Gastroesophageal sphincter (tissue), 3 donors: ENCODE measurements at regions not wholly inside any gene's neighbourhood (a gene's known extent, or its start where the extent isn't known, plus 50 kb on each side); places are given as distances from the start of the nearest gene placed in this dataset.

Experiments used
- POLR2A ChIP-seq, 2 donors: fragments of 450-650 bp; IDR thresholded peaks; one replicate each; pipeline ENCODE4 v1.6.1; 2017; ENCODE audit warnings: antibody characterized with exemption in 2 of 2, mild to moderate bottlenecking in 2 of 2, moderate library complexity in 1 of 2
- TF ChIP-seq, protein P1 (sequence below), 4 experiments: fragments of 200-600 bp in 2 of 4; fragments of 450-650 bp in 2 of 4; sonication (generic) in 1 of 4; IDR thresholded peaks; one replicate each; pipeline ENCODE4 v1.5.1; 2017 to 2019; ENCODE audit warnings: antibody characterized with exemption in 4 of 4, mild to moderate bottlenecking in 2 of 4, moderate library complexity in 2 of 4

DNA sequence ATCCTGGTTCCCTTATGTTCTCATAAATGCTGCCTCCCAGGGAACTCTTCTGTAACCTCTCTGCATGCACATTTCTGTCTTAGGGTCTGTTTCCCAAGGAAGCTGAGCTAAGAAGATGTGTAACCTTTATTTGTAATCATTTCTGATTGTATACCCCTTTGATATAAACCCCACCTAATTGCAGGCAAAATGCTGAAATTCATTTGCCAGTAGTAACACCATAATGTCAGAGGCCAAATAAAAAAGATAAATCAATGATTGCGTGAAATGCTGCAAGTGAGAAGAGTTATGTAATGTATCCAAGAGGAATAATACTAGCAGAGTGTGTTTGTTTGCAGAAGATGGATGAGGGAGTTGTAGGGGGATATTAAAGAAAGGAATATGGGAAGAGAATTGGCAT is 822.6 kb upstream of the GRAMD2B start:
- no peak for TF ChIP-seq POLR2A (IDR thresholded peaks at IDR 0.05)
- TF ChIP-seq, protein P1, sequence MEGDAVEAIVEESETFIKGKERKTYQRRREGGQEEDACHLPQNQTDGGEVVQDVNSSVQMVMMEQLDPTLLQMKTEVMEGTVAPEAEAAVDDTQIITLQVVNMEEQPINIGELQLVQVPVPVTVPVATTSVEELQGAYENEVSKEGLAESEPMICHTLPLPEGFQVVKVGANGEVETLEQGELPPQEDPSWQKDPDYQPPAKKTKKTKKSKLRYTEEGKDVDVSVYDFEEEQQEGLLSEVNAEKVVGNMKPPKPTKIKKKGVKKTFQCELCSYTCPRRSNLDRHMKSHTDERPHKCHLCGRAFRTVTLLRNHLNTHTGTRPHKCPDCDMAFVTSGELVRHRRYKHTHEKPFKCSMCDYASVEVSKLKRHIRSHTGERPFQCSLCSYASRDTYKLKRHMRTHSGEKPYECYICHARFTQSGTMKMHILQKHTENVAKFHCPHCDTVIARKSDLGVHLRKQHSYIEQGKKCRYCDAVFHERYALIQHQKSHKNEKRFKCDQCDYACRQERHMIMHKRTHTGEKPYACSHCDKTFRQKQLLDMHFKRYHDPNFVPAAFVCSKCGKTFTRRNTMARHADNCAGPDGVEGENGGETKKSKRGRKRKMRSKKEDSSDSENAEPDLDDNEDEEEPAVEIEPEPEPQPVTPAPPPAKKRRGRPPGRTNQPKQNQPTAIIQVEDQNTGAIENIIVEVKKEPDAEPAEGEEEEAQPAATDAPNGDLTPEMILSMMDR (IDR thresholded peaks at IDR 0.05): no peak
